Right lung (tissue), 2 donors: ENCODE measurements at regions not wholly inside any gene's neighbourhood (a gene's known extent, or its start where the extent isn't known, plus 50 kb on each side); places are given as distances from the start of the nearest gene placed in this dataset.

Source experiments
- DNase-seq, 2 donors: peaks; one replicate each; pipeline ENCODE4 v3.0.0-alpha.2; 2013

- DNase-seq = no peak
These were observed 83.6 kb downstream of the HPGD start for GRCh38 chr4:174438711-174439110.

- DNase-seq = no peak
These were observed 84.5 kb downstream of the HPGD start for GRCh38 chr4:174437749-174438148.

- DNase-seq = peak; percentile 42 to 45
These were observed 85.0 kb downstream of the HPGD start for GRCh38 chr4:174437324-174437723.

GRCh38 chr4:174436377-174436776 is 85.9 kb downstream of the HPGD start:
- DNase-seq = no peak

- no peak for DNase-seq
These were observed 86.3 kb downstream of the HPGD start for GRCh38 chr4:174435974-174436373.

- no peak for DNase-seq
These were observed 87.8 kb downstream of the HPGD start for GRCh38 chr4:174434455-174434854.

GRCh38 chr4:174430576-174430975 is 91.7 kb downstream of the HPGD start:
- DNase-seq = no peak

GRCh38 chr4:174429701-174430410 is 92.4 kb downstream of the HPGD start:
- DNase-seq = peak; percentile 62 to 66

GRCh38 chr4:174427571-174428140 is 94.6 kb downstream of the HPGD start:
- no peak for DNase-seq

GRCh38 chr4:174425669-174426068 is 96.6 kb downstream of the HPGD start:
- no peak for DNase-seq

GRCh38 chr4:174423257-174423944 is 98.9 kb downstream of the HPGD start:
- DNase-seq = no peak

GRCh38 chr4:174422893-174423256 is 99.4 kb downstream of the HPGD start:
- DNase-seq = no peak

GRCh38 chr4:174420316-174420715 is 102.0 kb downstream of the HPGD start:
- no peak for DNase-seq

GRCh38 chr4:174418640-174419212 is 103.6 kb downstream of the HPGD start:
- no peak for DNase-seq

GRCh38 chr4:174408841-174409552 is 113.3 kb downstream of the HPGD start:
- DNase-seq = no peak

- DNase-seq = no peak
These were observed 115.9 kb downstream of the HPGD start for GRCh38 chr4:174406383-174406782.

GRCh38 chr4:174405923-174406322 is 116.4 kb downstream of the HPGD start:
- no peak for DNase-seq

GRCh38 chr4:174404677-174405076 is 117.6 kb downstream of the HPGD start:
- no peak for DNase-seq

GRCh38 chr4:174403177-174403543 is 119.1 kb downstream of the HPGD start:
- DNase-seq = no peak

- no peak for DNase-seq
These were observed 118.9 kb downstream of the CEP44 start for GRCh38 chr4:174402470-174403176.

GRCh38 chr4:174401471-174402130 is 117.9 kb downstream of the CEP44 start:
- DNase-seq = no peak
